ENCODE measurements at regions not wholly inside any gene's neighbourhood (a gene's known extent, or its start where the extent isn't known, plus 50 kb on each side); places are given as distances from the start of the nearest gene placed in this dataset. TPM values are rescaled to one million over a fixed set of nuclear protein-coding genes. Genes with fewer than 3 reads are reported as not detected.

- Mint-ChIP-seq H3K9me3 (peaks cover 5% of the 10 kb centered on the region), H3K36me3 (no peaks in the 10 kb centered on the region), H3K4me3 (no peak overlapping the region), H3K27me3 (peaks cover 2% of the 10 kb centered on the region), H3K4me1 (no peaks in the 10 kb centered on the region), H3K27ac (no peak overlapping the region)
- POLR2A ChIA-PET: no interaction called here
- ATAC-seq (ENCODE audit: low read depth) (no peak), DNase-seq (no peak)
Measured at GRCh38 chr1:201775380-201775779, 53.6 kb upstream of the IPO9 start.

- peaks cover 2% of the 10 kb centered on the region for H3K27me3 Mint-ChIP-seq
- ATAC-seq (ENCODE audit: low read depth): no peak
Measured at GRCh38 chr1:201778279-201779065, 50.5 kb upstream of the IPO9 start.

More at GRCh38 chr1:201778279-201779065, 50.5 kb upstream of the IPO9 start:
- POLR2A ChIA-PET: no interaction called here
- Mint-ChIP-seq H3K4me1 (no peaks in the 10 kb centered on the region), H3K9me3 (no peaks in the 10 kb centered on the region), H3K4me3 (no peak overlapping the region), H3K36me3 (no peaks in the 10 kb centered on the region), H3K27ac (no peak overlapping the region)
- DNase-seq: no peak

Small RNA genes in the stretch of these regions (microRNA-seq; reads per million reads assigned to microRNA genes)
- not detected for gene MIR5191

All from activated naive CD8-positive, alpha-beta T cell treated with anti-CD3 and anti-CD28 coated beads, Interleukin-2, amount 10 ng/mL, durations not matched to agents 7 days and 5 days (primary cell).